ENCODE measurements at regions not wholly inside any gene's neighbourhood (a gene's known extent, or its start where the extent isn't known, plus 50 kb on each side); places are given as distances from the start of the nearest gene placed in this dataset.

GRCh38 chr2:224645722-224646121 is 60.6 kb upstream of the CUL3 start:
- in situ Hi-C loops (cut with MboI) = loop anchor here (5.0 kb wide), 1 partner anchor 283 kb away; no protein-coding TSS in a partner anchor
- no peaks in the 10 kb centered on the region for H3K36me3 ChIP-seq (ENCODE audit: control insufficient read depth, insufficient read depth, low read length)
- ChIA-PET POLR2A (no interaction called here), CTCF (ENCODE audit: low intra/inter-chr PET ratio) (no interaction called here)
- H3K27ac ChIP-seq (ENCODE audit: extremely low read depth, low read depth, low read length) = no peak overlapping the region
- H3K4me1 ChIP-seq (replicated peaks in 1 of 2; ENCODE audit: control insufficient read depth in 2 of 2, insufficient read depth in 2 of 2, low read length in 2 of 2) = no peaks in the 10 kb centered on the region
- intact Hi-C loops (cut with micrococcal nuclease) = loop anchor here (1.0 to 5.0 kb wide), 2 partner anchors 132 to 288 kb away; no protein-coding TSS in a partner anchor
- H2AFZ ChIP-seq (ENCODE audit: low read depth, low read length) = no peak overlapping the region
- H3K9me3 ChIP-seq (replicated peaks; ENCODE audit: control insufficient read depth, insufficient read depth, low read depth, low read length) = no peaks in the 10 kb centered on the region
- 4% methylated on average over 4 of the region's 4 CpGs for WGBS (ENCODE audit: insufficient coverage, low coverage, missing lambda C conversion rate)
- H3K9me1 ChIP-seq (ENCODE audit: control insufficient read depth, insufficient read depth, low read length) = no peaks in the 10 kb centered on the region
- no peak overlapping the region for H3K4me3 ChIP-seq
- no peak overlapping the region for H3K9ac ChIP-seq (ENCODE audit: insufficient read depth in 1 of 2, low read depth in 2 of 2, low read length in 2 of 2)
- H4K20me1 ChIP-seq (replicated peaks; ENCODE audit: control insufficient read depth, insufficient read depth, low read length) = no peaks in the 10 kb centered on the region
- H3K4me2 ChIP-seq (ENCODE audit: insufficient read depth, low read length) = no peak overlapping the region
- no peaks in the 10 kb centered on the region for H3K79me2 ChIP-seq (ENCODE audit: control insufficient read depth, insufficient read depth, low read length)
- FAIRE-seq (no peak), DNase-seq (ENCODE audit: extremely low read depth in 1 of 4, low spot score in 3 of 4) (no peak), ATAC-seq (no peak)
- no peak for TF ChIP-seq FOSL1 (tag; conservative IDR thresholded peaks at IDR 0.05)
- no peak for TF ChIP-seq ZFP36 (IDR thresholded peaks at IDR 0.05; ENCODE audit: low read depth, low read length, partially characterized antibody)
- no peak for TF ChIP-seq ZNF583 (CRISPR knock-in tag; IDR thresholded peaks at IDR 0.05)
- TF ChIP-seq ERF (CRISPR knock-in tag; IDR thresholded peaks at IDR 0.05) = no peak
- TF ChIP-seq HCFC1 (IDR thresholded peaks at IDR 0.05; ENCODE audit: low read depth, low read length) = no peak
- TF ChIP-seq KLF10 (CRISPR knock-in tag; IDR thresholded peaks at IDR 0.05) = no peak
- TF ChIP-seq JUN (IDR thresholded peaks at IDR 0.05; ENCODE audit: borderline replicate concordance, low read depth, low read length) = no peak
- no peak for TF ChIP-seq JUN (CRISPR knock-in tag; IDR thresholded peaks at IDR 0.05; ENCODE audit: borderline replicate concordance)
- no peak for TF ChIP-seq ZBTB11 (CRISPR knock-in tag; IDR thresholded peaks at IDR 0.05)
- no peak for TF ChIP-seq ZNF274 (IDR thresholded peaks at IDR 0.05; ENCODE audit: borderline replicate concordance, low read depth, low read length)
- TF ChIP-seq MLX (CRISPR knock-in tag; conservative IDR thresholded peaks at IDR 0.05) = no peak
- TF ChIP-seq TBL1XR1 (IDR thresholded peaks at IDR 0.05; ENCODE audit: low read length in 2 of 2) = no peak
- no peak for TF ChIP-seq ZNF696 (CRISPR knock-in tag; conservative IDR thresholded peaks at IDR 0.05)
- TF ChIP-seq ZNF57 (CRISPR knock-in tag; IDR thresholded peaks at IDR 0.05) = no peak
- no peak for TF ChIP-seq ZNF408 (CRISPR knock-in tag; IDR thresholded peaks at IDR 0.05; ENCODE audit: low read depth)
- no peak for TF ChIP-seq ZNF217 (CRISPR knock-in tag; IDR thresholded peaks at IDR 0.05)
- no peak for TF ChIP-seq WHSC1 (IDR thresholded peaks at IDR 0.05; ENCODE audit: low read length)
- TF ChIP-seq SLC30A9 (CRISPR knock-in tag; IDR thresholded peaks at IDR 0.05) = no peak
- TF ChIP-seq STAT5A (IDR thresholded peaks at IDR 0.05; ENCODE audit: borderline replicate concordance, low read length) = no peak
- TF ChIP-seq ZNF589 (CRISPR knock-in tag; IDR thresholded peaks at IDR 0.05; ENCODE audit: low read depth) = no peak
- TF ChIP-seq ETS2 (tag; IDR thresholded peaks at IDR 0.05; ENCODE audit: borderline replicate concordance, poor library complexity, severe bottlenecking) = no peak
- no TSS peak for BruUV-seq (replicated peaks)
- H3K27me3 ChIP-seq (ENCODE audit: control insufficient read depth in 2 of 2, insufficient read depth in 2 of 2, low read length in 2 of 2) = peaks cover 0 to 9% of the 10 kb centered on the region in 2 experiments; a peak in 3 of 5 replicates

All from K562 (cell line).